HG02759 (cell line): ENCODE measurements at regions not wholly inside any gene's neighbourhood (a gene's known extent, or its start where the extent isn't known, plus 50 kb on each side); places are given as distances from the start of the nearest gene placed in this dataset.
A peak's percentile ranks its signal among the peaks of the same experiment; 100 is the strongest.
"Not testable (repeated sequence)": the region's sequence is repeated elsewhere in the genome, so short reads cannot be mapped to it uniquely, and the experiment has no call there.

ENCODE experiments used
- ATAC-seq: cut with Tn5 transposase; IDR thresholded peaks from one replicate; pipeline ENCODE4 v1.9.1; 2021; ENCODE audit warnings: mild to moderate bottlenecking, moderate library complexity; ENCODE audit not compliant: unreplicated experiment

- ATAC-seq: not testable (repeated sequence)
These were observed 168.5 kb upstream of the FAM72C start for GRCh38 chr1:144140243-144140642.

- ATAC-seq: not testable (repeated sequence)
These were observed 133.2 kb upstream of the FAM72C start for GRCh38 chr1:144105006-144105405.

GRCh38 chr1:144104000-144104677 is 132.4 kb upstream of the FAM72C start:
- ATAC-seq: not testable (repeated sequence)

GRCh38 chr1:144103156-144103880 is 131.5 kb upstream of the FAM72C start:
- not testable (repeated sequence) for ATAC-seq

GRCh38 chr1:144102046-144102745 is 130.4 kb upstream of the FAM72C start:
- ATAC-seq: not testable (repeated sequence)

GRCh38 chr1:144101397-144102045 is 129.7 kb upstream of the FAM72C start:
- no peak for ATAC-seq

- ATAC-seq: not testable (repeated sequence)
These were observed 105.5 kb upstream of the FAM72C start for GRCh38 chr1:144077167-144077841.

GRCh38 chr1:144076646-144077045 is 104.9 kb upstream of the FAM72C start:
- ATAC-seq: not testable (repeated sequence)

GRCh38 chr1:144070394-144071053 is 98.7 kb upstream of the FAM72C start:
- not testable (repeated sequence) for ATAC-seq

GRCh38 chr1:144067042-144067441 is 95.3 kb upstream of the FAM72C start:
- ATAC-seq: not testable (repeated sequence)

GRCh38 chr1:144066071-144066813 is 94.5 kb upstream of the FAM72C start:
- not testable (repeated sequence) for ATAC-seq

GRCh38 chr1:144065299-144066060 is 93.7 kb upstream of the FAM72C start:
- not testable (repeated sequence) for ATAC-seq

GRCh38 chr1:144049365-144049764 is 77.6 kb upstream of the FAM72C start:
- not testable (repeated sequence) for ATAC-seq

- not testable (repeated sequence) for ATAC-seq
These were observed 74.9 kb upstream of the FAM72C start for GRCh38 chr1:144046645-144047044.

- ATAC-seq: peak; percentile 57
These were observed 74.2 kb upstream of the FAM72C start for GRCh38 chr1:144045751-144046546.

GRCh38 chr1:144042251-144042650 is 70.5 kb upstream of the FAM72C start:
- ATAC-seq: not testable (repeated sequence)

- not testable (repeated sequence) for ATAC-seq
These were observed 68.5 kb upstream of the FAM72C start for GRCh38 chr1:144040293-144040692.

GRCh38 chr1:144034045-144034444 is 62.3 kb upstream of the FAM72C start:
- not testable (repeated sequence) for ATAC-seq
